ENCODE measurements at regions not wholly inside any gene's neighbourhood (a gene's known extent, or its start where the extent isn't known, plus 50 kb on each side); places are given as distances from the start of the nearest gene placed in this dataset.

DNA sequence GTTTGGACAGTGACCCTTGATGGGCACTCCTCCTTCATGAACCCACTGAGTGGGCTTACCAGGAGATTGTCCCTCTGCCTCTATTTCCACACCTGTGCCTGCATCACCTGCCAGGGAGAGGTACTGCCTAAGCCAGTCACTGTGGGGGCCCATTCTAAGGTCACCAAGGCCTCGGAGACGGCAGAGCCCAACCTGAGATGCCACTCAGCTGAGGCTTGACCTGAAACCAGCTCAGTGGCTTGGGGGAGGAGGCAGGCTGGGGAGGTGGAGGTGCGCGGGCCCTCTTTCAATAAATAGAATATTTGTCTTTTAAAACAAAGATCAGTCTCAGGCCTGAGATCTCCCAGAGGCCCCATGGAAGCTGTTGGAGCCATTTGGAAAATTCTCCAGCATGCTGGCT lies 84.5 kb downstream of the DHCR7 start:
- peak in 1 of 2 experiments; percentile 14 for DNase-seq
- Histone ChIP-seq H3K4me1 (no peaks in the 10 kb centered on the region), H3K27me3 (replicated peaks; ENCODE audit: control insufficient read depth, insufficient read depth, low read length) (no peaks in the 10 kb centered on the region), H3K36me3 (ENCODE audit: control insufficient read depth, insufficient read depth, low read length) (no peaks in the 10 kb centered on the region), H3K9me3 (no peaks in the 10 kb centered on the region; the same call in 1 of the 2 replicates), H3K4me3 (ENCODE audit: low read depth, low read length) (no peak overlapping the region)
- POLR2A ChIA-PET: no interaction called here
- Mint-ChIP-seq H3K4me3 (ENCODE audit: unreplicated experiment) (no peak overlapping the region), H3K27me3 (ENCODE audit: insufficient read depth, unreplicated experiment) (peaks cover 7% of the 10 kb centered on the region), H3K36me3 (ENCODE audit: insufficient read depth, unreplicated experiment) (no peaks in the 10 kb centered on the region), H3K4me1 (ENCODE audit: low read depth, unreplicated experiment) (no peaks in the 10 kb centered on the region), H3K27ac (ENCODE audit: unreplicated experiment) (no peak overlapping the region), H3K9me3 (ENCODE audit: unreplicated experiment) (peaks cover 10% of the 10 kb centered on the region)
- CTCF ChIA-PET: no interaction called here
- intact Hi-C loops (cut with micrococcal nuclease; ENCODE audit: unreplicated experiment): no loop called here
- no TSS peak for BruUV-seq (replicated peaks)
- TF ChIP-seq, protein P1, sequence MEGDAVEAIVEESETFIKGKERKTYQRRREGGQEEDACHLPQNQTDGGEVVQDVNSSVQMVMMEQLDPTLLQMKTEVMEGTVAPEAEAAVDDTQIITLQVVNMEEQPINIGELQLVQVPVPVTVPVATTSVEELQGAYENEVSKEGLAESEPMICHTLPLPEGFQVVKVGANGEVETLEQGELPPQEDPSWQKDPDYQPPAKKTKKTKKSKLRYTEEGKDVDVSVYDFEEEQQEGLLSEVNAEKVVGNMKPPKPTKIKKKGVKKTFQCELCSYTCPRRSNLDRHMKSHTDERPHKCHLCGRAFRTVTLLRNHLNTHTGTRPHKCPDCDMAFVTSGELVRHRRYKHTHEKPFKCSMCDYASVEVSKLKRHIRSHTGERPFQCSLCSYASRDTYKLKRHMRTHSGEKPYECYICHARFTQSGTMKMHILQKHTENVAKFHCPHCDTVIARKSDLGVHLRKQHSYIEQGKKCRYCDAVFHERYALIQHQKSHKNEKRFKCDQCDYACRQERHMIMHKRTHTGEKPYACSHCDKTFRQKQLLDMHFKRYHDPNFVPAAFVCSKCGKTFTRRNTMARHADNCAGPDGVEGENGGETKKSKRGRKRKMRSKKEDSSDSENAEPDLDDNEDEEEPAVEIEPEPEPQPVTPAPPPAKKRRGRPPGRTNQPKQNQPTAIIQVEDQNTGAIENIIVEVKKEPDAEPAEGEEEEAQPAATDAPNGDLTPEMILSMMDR (IDR thresholded peaks at IDR 0.05; ENCODE audit: insufficient read depth in 1 of 2, low read depth in 1 of 2, low read length in 1 of 2, severe bottlenecking in 1 of 2, unreplicated experiment in 1 of 2): no peak

DNA sequence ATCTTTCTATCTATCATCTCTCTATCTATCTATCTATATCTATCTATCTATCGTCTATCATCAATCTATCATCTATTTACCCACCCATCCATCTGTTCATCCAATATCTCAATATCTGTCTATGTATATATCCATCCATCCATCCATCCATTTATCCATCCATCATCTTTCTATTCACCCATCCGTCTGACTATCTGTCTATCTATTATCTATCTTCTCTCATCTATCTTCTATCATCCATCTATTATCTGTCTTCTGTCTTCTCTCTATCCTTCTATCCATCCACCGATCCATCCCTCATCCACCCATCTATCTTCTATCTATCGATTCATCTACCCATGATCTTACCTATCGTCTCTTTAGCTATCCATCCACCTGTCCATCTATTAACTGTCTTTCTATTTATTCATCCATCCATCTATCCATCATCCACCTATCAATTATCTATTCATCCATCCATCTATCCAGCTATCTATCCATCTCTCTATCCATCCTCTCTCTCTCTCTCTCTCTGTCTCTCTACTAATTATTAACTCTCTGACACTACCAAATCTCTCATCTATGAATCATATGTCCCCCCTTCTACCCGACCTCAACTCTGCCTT lies 89.1 kb downstream of the DHCR7 start:
- CTCF ChIA-PET: no interaction called here

DNA sequence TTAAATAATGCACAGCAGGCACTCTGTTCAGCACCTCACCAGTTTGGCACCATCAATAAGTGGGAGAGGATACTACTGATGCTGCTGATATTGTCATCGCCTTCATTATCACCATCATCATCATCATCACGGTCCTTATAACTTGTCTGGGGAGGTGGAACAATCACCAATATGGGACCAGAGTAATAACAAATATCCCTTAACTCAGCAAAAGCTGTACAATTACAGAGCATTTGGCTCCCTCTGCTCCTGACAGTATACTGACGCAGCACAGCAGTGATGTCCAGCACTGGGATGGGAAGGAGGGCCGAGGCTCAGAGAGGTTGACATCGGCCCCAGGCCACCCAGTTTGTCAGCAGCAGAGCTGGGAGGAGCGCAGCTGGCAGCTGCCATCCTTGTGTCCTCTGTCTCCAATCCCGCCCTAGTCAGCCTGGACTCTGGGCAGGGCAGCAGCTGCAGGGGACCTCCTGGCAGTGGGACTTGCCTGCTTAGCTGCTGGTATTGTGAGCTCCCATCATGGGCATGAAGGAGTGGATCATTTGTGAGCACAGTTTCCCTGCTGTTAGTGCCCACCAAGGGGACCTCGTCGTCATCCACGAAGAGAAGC lies 90.0 kb downstream of the DHCR7 start:
- no peak for DNase-seq
- Mint-ChIP-seq H3K27ac (ENCODE audit: unreplicated experiment) (no peak overlapping the region), H3K9me3 (ENCODE audit: unreplicated experiment) (peaks cover 21% of the 10 kb centered on the region), H3K4me1 (ENCODE audit: low read depth, unreplicated experiment) (no peaks in the 10 kb centered on the region), H3K36me3 (ENCODE audit: insufficient read depth, unreplicated experiment) (no peaks in the 10 kb centered on the region), H3K4me3 (ENCODE audit: unreplicated experiment) (no peak overlapping the region), H3K27me3 (ENCODE audit: insufficient read depth, unreplicated experiment) (peaks cover 13% of the 10 kb centered on the region)
- CTCF ChIA-PET: interaction anchor here (0.6 kb wide), 1 partner anchor 279 kb away, joined by 5 read pairs; no protein-coding TSS in a partner anchor
- Histone ChIP-seq H3K4me3 (ENCODE audit: low read depth, low read length) (no peak overlapping the region), H3K27me3 (replicated peaks; ENCODE audit: control insufficient read depth, insufficient read depth, low read length) (no peaks in the 10 kb centered on the region), H3K4me1 (no peaks in the 10 kb centered on the region), H3K36me3 (ENCODE audit: control insufficient read depth, insufficient read depth, low read length) (no peaks in the 10 kb centered on the region), H3K9me3 (no peaks in the 10 kb centered on the region; the same call in 1 of the 2 replicates)
- intact Hi-C loops (cut with micrococcal nuclease; ENCODE audit: unreplicated experiment): no loop called here
- POLR2A ChIA-PET: interaction anchor here (0.6 kb wide), 1 partner anchor 96 kb away, joined by 14 read pairs; no protein-coding TSS in a partner anchor
- BruUV-seq (replicated peaks): no TSS peak
- TF ChIP-seq, protein P1 (IDR thresholded peaks at IDR 0.05; ENCODE audit: insufficient read depth in 1 of 2, low read depth in 1 of 2, low read length in 1 of 2, severe bottlenecking in 1 of 2, unreplicated experiment in 1 of 2): no peak

More for the DNA sequence above, 89.1 kb downstream of the DHCR7 start:
- Mint-ChIP-seq H3K27me3 (ENCODE audit: insufficient read depth, unreplicated experiment) (peaks cover 9% of the 10 kb centered on the region), H3K27ac (ENCODE audit: unreplicated experiment) (no peak overlapping the region), H3K4me3 (ENCODE audit: unreplicated experiment) (no peak overlapping the region), H3K36me3 (ENCODE audit: insufficient read depth, unreplicated experiment) (no peaks in the 10 kb centered on the region), H3K4me1 (ENCODE audit: low read depth, unreplicated experiment) (no peaks in the 10 kb centered on the region), H3K9me3 (ENCODE audit: unreplicated experiment) (peaks cover 14% of the 10 kb centered on the region)
- H3K9me3 ChIP-seq: no peaks in the 10 kb centered on the region; the same call in 1 of the 2 replicates
- no peak for DNase-seq
- H3K4me1 ChIP-seq: no peaks in the 10 kb centered on the region
- no peaks in the 10 kb centered on the region for H3K36me3 ChIP-seq (ENCODE audit: control insufficient read depth, insufficient read depth, low read length)
- intact Hi-C loops (cut with micrococcal nuclease; ENCODE audit: unreplicated experiment): no loop called here
- POLR2A ChIA-PET: no interaction called here
- H3K4me3 ChIP-seq (ENCODE audit: low read depth, low read length): no peak overlapping the region
- TF ChIP-seq, protein P1 (IDR thresholded peaks at IDR 0.05; ENCODE audit: insufficient read depth in 1 of 2, low read depth in 1 of 2, low read length in 1 of 2, severe bottlenecking in 1 of 2, unreplicated experiment in 1 of 2): no peak
- H3K27me3 ChIP-seq (replicated peaks; ENCODE audit: control insufficient read depth, insufficient read depth, low read length): no peaks in the 10 kb centered on the region
- BruUV-seq (replicated peaks): no TSS peak

All from Caco-2 (cell line).